AG04449 (cell line): ENCODE measurements at regions not wholly inside any gene's neighbourhood (a gene's known extent, or its start where the extent isn't known, plus 50 kb on each side); places are given as distances from the start of the nearest gene placed in this dataset.

ENCODE experiments used
- CTCF ChIA-PET: fragments of 350-600 bp; formaldehyde crosslinking; extraction: SDS; loops from one replicate; lab custom pipeline; 2021; ENCODE audit warnings: antibody characterized with exemption; lab: Yijun Ruan, JAX
- POLR2A ChIA-PET: fragments of 400-600, 350-600 bp; formaldehyde crosslinking; extraction: SDS; loops from one replicate; lab custom pipeline; 2020; ENCODE audit warnings: antibody characterized with exemption, inconsistent platforms; lab: Yijun Ruan, JAX
- DNase-seq: peaks from one replicate; pipeline ENCODE4 v3.0.0-alpha.2; 2010; ENCODE audit warnings: low read depth, low spot score
- H3K4me3 ChIP-seq: 2 replicates; pipeline ENCODE4 v1.5.1; 2011; ENCODE audit warnings: low read depth, mild to moderate bottlenecking, control low read depth, low read length
- CTCF ChIP-seq: IDR thresholded peaks from one replicate; pipeline ENCODE4 v1.5.1; 2011; ENCODE audit warnings: mild to moderate bottlenecking, moderate library complexity, low read length, control low read depth, inconsistent platforms; ENCODE audit not compliant: insufficient read depth; ENCODE audit errors: missing control alignments

GRCh38 chr10:100624298-100624697 lies 88.6 kb downstream of the HIF1AN start:
- ChIA-PET POLR2A (no interaction called here), CTCF (interaction anchor here (0.7 kb wide), 1 partner anchor 254 kb away, joined by 3 read pairs; no protein-coding TSS in a partner anchor)
- no peak for TF ChIP-seq CTCF
- no peak overlapping the region for H3K4me3 ChIP-seq
- DNase-seq = no peak

GRCh38 chr10:100625816-100626215 lies 90.1 kb downstream of the HIF1AN start:
- TF ChIP-seq CTCF = no peak
- DNase-seq = no peak
- CTCF ChIA-PET = no interaction called here
- H3K4me3 ChIP-seq = no peak overlapping the region
- POLR2A ChIA-PET = no interaction called here

GRCh38 chr10:100628061-100628460 lies 92.3 kb downstream of the HIF1AN start:
- CTCF ChIA-PET = interaction anchor here (0.9 kb wide), 1 partner anchor 9 kb away, joined by 3 read pairs; no protein-coding TSS in a partner anchor
- no peak for TF ChIP-seq CTCF
- no peak overlapping the region for H3K4me3 ChIP-seq
- POLR2A ChIA-PET = no interaction called here
- DNase-seq = no peak

GRCh38 chr10:100631192-100631591 lies 95.4 kb downstream of the HIF1AN start:
- no peak for DNase-seq
- TF ChIP-seq CTCF = no peak
- POLR2A ChIA-PET = no interaction called here
- no peak overlapping the region for H3K4me3 ChIP-seq
- CTCF ChIA-PET = no interaction called here

GRCh38 chr10:100632027-100632426 lies 96.3 kb downstream of the HIF1AN start:
- ChIA-PET POLR2A (interaction anchor here (0.7 kb wide), 1 partner anchor 16 kb away, joined by 3 read pairs; no protein-coding TSS in a partner anchor), CTCF (no interaction called here)
- no peak overlapping the region for H3K4me3 ChIP-seq
- TF ChIP-seq CTCF = no peak
- DNase-seq = no peak

GRCh38 chr10:100634034-100634433 lies 98.3 kb downstream of the HIF1AN start:
- CTCF ChIA-PET = no interaction called here
- no peak for DNase-seq
- POLR2A ChIA-PET = no interaction called here
- H3K4me3 ChIP-seq = no peak overlapping the region
- TF ChIP-seq CTCF = no peak
